Left renal pelvis (tissue), 4 donors: ENCODE measurements at regions not wholly inside any gene's neighbourhood (a gene's known extent, or its start where the extent isn't known, plus 50 kb on each side); places are given as distances from the start of the nearest gene placed in this dataset.

ENCODE experiments used
- DNase-seq, 4 donors: peaks; one replicate each; pipeline ENCODE4 v3.0.0-alpha.2; 2013; ENCODE audit warnings: low read depth in 4 of 4, low spot score in 3 of 4

DNA sequence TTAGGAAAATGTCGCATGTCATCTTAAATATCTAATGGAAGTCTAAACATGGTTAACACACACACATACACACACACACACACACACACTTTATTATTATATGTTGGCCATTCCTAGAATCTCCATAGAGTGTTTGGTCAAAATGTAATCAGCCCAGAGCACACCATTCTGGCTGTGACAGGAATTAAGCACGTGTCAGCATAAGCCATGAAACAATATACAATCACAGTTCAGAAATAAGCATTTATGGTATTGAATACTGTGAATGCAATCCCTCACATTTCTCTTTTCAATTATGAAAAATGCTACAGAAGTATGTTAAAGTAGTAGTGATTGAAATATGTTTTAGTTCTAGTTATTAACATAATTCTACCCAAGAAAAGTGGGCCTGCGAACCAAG is 611.6 kb downstream of the PRELID2 start:
- no peak for DNase-seq

DNA sequence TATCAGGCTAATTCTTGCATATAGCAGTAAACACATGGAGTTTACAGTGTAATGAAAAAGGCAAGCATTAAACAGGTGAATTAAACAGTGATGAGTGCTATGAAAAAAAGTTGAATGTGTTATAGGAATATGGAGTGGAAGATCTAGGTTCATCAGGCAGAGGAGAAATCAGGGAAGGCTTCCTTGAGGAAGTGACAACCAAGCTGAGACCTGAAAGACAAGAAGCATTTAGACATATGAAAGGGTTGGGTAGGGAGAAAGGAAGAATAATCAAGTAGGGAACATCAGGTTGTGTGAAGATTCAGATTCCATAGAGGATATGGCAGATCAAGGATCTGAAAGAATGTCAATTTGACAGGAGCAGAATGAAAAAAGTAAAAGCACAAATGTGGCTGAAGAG is 612.5 kb downstream of the PRELID2 start:
- DNase-seq: no peak

DNA sequence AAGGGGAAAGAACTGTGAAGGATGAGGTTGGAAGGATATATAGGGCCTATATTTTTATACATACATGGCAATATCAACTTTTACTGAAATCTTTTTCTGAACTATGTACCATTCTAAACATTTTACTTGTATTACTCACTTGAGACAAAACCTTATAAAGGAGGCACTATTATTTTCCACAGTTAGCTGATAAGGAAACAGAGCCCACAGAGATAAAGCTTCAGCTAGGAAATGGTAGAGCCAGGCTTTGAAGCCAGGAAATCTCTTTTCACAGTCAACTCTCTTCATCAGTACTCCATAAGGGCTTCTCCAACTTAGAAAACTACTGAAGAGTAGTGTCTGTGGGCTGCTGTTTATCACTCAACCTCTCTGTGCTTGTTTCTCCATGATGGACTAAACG is 613.7 kb downstream of the PRELID2 start:
- DNase-seq: no peak

DNA sequence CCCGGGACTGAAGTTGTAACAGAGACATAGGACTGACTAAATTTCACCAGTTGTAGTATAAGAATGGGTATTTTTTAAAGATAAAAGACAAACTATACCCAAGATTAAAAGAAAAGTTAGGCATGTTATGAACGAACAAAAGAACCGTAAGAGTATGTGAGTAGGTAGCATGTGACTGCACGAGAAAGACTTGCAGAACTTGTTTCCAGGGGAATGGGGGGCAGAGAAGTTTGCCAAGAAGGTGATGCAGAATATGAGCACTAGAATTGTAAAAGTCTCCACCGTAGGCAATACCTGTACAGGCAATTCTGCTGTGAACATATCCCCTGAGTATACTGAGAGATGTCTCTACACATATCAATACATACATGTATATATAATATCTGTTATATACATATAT is 614.7 kb downstream of the PRELID2 start:
- peak in 1 of 4 donors; percentile 25 for DNase-seq

DNA sequence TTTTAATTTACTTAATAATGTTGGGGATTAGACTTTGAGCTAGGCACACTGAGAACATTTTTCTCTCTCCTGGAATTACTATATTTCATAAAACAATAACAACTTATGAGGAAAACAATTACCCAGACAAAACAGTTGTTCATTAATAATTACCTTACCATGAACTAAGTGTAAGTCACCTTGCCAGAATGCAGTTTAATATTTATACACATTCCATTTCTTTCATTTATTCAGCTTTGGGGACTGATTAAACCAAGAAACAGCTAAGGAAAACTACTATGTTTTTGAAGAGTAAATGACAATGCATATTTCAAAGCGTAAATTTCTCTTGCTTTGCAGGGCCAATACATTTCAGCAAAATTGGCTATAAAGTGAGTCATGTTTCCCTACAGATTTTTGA is 616.2 kb downstream of the PRELID2 start:
- no peak for DNase-seq

DNA sequence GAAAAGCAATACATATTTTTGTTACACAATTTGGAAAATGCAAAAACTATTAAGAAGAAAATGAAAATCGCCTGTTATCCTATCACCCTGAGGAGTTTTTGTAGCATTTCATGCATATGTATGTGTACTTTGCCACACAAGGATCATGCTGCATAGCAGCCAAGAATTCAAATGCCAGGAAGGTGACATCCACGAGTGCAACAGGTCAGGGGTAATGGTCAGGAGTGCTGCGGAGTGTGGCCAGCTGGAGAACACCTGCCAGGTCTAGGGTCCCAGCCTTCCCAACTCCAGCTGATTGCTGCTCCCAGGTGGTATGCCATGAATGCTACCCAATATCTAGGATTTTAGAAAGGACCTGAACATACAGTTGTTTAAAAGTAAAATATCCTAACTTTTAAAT is 617.1 kb downstream of the PRELID2 start:
- DNase-seq: no peak

DNA sequence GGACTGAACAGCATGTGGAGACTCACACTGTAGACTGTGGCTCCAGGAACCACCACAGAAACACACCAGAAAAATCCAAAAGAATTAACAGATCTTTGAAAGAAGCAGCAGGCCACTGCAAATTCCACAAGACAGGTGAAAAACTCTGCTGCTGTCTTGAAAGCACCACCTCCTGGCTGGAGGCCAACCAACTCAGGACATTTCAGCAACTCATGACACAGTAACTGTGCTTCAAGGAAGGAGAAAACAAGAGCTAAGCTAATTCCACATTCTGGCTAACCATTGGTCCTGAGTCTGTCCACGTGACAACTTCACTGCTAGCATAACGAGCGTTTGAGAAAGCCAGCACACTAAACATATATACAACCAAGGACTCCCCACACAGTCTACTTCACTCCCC is 625.1 kb downstream of the PRELID2 start:
- no peak for DNase-seq

DNA sequence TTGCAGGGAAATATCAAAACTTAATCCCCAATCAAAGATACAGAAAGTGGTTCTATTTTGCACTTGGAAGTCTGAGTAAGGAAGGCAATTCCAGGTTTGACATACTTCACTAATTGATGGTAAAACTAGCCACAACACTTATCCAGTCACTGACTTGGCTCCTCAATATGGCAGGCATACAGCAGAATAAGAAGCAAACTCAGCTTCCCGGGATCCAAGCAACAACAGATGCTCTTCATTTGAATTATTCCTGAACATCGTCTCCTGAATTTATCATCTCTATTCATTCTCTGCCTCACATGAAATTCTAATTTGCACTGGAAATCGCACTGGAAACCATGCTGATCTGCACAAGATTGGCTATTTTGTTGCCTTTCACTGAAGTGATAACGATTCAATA is 629.6 kb downstream of the PRELID2 start:
- DNase-seq: no peak

DNA sequence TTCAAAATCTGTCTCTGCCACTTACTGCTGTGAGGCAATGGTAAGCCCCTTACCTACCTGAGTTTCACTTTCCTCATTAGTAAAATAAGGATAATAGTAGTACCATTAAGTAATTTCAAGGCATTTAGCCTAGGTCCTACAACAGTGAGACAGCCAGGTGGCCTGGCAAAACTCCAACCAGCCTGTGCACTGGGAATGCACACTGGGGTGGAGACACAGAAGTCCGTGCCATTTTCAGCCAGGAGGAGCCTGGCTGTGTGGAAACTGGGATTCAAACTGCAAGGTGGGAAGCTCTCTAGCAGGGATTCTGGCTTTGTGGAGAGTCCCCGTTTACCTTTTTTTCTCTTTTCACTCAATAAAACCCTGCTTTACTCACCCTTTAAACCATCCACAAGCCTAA is 630.4 kb downstream of the PRELID2 start:
- DNase-seq: no peak

DNA sequence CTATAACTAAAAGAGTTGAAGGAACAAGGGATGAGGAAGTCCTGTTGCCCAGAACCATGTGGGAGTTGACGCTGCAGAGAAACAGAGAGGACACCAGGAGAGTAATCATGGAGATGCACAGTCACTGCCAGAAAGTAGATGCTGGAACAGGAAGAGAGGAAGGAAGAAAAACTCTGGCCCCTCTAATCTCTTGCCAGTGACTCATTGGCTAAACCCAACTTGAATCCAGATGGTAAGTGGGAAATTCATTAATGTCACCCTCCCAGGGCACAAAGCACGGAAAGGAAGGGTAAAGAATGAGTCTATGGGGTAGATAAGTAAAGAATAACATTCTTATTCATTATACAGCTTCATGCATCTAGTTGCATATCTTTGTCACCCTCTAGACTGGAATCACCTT is 631.9 kb downstream of the PRELID2 start:
- DNase-seq: no peak

DNA sequence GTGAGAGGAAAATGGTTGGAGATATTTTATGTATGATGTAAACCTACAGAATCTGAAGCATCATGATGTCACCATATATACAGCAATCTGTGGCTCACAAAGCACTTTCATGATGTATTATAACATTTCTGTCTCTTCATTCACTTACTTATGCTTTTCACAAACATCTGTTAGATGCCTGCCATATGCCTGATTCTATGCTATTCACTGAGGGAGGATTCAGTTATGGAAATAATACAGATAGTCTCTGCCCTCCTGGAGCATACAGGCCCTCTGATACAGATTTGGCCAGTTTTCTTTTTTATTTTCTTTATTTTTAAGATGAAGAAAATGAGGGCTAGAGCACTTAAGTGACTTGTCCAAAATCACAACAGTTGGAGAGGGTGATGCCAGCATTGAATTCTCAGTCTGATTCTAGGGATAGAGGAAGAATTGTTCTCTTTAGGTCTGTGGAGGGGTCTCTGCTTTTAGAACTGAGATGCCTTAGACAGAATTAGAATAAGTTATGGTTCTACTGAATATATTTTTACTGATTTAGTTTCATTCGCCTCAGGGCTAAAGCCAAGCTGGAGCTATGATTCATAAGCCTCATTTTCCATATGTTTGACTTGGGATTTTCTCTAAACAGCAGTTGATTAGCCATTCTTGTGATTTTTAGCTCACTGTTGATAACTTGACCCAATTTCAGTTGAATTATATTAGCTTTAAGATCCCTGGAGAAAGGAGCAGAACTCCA is 636.4 kb downstream of the PRELID2 start:
- DNase-seq: no peak

DNA sequence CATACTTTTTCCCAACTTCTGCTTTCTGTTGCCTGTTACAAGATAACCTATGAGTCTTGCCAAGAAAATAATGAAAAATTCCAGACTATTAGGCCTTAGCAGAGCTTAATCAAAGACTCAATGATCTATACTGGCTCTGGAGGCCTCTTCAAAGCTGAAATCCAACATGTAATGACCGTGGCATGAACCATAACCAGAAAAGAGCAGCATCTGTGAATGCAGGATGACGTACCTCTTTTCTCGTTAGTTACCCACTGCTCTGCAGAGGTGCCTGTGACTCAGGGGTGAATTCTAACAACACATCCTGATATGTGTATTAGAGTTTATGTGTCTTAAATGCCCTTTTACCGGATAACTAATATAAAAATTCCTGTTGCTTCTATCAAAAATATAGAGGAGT is 645.4 kb downstream of the PRELID2 start:
- DNase-seq: no peak

DNA sequence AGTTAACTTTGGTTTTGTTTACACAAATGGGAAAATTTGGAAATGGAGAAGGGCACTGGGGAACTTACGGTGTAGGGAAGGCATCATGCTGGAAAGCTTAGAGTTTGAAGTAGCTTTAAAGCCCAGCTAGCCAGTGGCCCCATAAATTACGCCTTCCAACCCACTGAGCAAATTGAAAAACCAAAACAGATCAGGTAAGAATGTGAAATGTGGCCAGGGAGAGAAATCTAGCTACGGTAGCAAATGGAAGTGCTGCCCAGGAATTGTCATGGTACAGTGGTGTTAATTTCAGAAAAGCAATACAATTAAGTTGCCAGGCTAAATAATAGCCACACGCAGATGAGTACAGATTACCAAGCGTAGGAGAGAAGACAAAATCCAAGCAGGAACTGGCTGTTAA is 654.8 kb downstream of the PRELID2 start:
- DNase-seq: peak in 1 of 4 donors; percentile 25

DNA sequence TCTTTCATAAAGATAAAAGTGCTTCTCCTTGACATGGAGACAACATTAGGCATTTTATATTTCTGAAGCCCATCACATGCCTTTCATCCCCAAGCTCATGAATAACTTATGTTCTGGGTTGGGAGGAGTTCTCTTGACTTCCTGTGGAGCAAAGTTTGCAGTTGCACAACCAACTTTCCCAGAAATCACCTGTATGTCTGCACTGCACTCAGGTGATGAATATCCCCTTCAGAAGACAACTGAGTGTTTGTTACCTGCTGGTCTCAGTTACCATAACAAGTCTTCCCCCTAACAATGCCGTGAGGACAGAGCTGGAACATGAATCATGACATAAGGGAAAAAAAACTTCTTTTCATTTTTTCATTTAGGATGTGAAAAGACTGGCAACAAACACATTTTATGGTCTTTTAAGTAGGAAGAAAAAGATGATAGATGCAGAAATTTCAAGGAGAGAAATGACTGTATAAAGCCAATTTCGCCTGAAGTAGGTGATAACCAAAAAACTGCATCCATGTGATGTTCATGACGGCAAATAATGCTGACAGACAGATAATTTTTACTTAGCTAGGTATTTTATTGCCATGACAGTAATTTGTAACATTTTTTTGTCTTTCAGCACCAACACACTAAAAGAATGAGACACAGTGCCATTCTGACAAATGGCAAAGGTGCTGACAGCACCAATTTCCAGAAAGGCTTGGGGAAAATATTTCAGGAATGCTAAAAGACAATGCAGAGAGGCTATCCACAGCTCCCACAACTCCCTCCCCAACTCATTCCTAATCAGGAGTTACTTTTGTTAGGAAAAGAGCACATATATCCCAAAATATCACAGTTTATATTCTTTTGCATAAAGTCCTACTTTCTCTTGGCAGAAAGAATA is 656.3 kb downstream of the PRELID2 start:
- DNase-seq: no peak

DNA sequence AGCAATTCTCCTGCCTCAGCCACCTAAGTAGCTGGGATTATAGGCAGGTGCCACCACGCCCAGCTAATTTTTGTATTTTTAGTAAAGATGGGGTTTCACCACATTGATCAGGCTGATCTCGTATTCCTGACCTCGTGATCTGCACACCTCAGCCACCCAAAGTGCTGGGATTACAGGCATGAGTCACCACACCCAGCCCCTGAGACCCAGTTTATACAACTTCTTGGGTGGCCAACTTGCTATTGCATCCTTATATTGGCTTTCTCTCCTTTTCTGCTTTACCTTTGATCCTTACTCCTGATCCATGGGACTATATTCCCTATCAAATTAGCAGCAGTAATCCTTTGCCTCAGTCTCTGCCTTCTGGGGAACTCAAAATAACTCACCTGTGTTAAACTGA is 659.1 kb downstream of the PRELID2 start:
- DNase-seq: no peak

DNA sequence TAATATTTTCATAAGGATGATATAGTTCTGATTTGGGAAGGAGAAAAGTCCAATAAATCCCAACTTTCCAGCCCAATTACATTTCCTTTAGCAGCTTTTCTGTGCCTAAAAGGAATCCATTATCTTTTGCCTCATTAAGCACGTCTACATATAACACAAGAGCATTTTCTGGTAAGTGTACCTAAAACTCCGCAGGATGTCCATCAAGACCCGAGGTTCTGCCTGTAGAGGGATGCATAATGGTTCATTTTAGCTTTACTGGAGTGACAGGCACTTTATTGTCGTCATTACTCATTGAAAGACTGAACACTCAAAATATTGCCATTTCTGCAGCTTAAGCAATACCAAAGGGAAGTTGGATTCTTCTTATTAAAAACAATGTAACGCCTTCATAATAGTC is 669.0 kb downstream of the PRELID2 start:
- no peak for DNase-seq

DNA sequence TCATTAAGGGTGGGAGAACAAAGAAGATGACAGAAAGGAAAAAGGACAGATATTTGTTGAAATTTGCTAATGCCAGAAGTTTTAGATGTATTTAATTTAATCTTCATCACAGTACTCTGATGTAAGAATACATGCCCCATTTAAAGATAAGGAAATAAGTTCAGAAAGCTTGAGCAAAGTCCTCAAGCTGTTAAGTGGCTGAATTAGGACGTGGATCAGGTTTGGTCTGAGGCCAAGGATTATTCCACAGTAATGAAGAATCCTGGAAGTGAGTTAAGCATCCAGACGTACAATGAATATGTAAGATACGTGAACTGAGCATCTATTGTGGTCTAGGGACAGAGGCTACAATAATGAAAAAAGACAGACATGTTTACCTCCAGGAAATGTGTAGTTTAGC is 671.3 kb downstream of the PRELID2 start:
- no peak for DNase-seq

DNA sequence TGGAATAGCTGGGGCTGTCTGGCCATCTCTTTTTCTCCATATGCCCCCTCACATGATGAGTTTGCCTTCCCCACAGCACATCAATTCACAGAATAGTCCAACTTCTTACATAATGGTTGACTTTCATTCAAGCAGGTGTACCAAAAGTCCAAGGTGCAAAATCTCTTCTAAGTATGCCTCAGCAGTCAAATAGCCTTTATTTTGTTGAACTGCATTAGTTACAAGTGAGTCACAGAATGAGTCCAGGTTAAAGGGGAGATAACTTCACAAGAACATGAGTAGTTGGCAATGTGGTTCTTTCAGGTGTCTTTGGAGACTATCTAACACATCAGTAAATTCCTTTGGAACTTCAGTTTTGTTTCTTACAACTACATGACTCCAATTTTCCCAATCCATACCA is 672.5 kb downstream of the PRELID2 start:
- no peak for DNase-seq

DNA sequence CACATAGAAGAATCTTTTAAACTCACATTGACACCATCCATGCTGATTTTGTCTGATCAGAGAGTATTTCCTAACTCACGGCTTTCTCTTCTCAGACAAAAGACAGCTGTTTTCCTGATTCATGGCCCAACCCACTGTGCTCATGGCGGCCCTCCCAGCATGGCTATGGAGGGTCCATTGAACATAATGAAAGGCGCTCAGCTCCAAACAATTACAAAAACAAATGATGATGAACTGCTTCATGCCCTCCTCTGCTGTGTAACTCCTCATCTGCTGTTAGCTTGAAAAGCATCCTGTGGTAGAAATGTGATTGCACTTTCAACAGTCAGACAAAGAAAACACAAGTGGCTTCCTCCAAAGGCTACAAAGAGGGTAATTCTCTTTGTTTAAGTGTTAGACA is 673.8 kb downstream of the PRELID2 start:
- no peak for DNase-seq

DNA sequence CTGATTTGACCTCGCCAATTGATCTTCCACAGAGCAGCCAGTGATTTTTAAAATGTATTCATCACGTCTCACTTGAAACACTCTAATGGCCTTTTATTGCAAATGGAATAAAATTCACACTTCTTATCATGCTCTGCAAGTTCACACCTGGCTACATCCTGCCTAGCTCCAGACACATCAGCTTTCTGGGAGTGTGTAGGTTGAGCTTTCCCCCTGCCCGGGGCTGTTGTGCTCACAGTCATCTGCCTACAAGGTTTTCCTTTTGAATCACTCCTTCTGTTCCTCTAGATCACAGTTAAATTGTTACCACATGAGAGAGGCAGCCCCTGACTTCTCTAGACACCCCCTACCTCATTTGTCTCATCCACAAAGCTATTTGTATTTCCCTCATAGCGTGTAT is 674.5 kb downstream of the PRELID2 start:
- no peak for DNase-seq

DNA sequence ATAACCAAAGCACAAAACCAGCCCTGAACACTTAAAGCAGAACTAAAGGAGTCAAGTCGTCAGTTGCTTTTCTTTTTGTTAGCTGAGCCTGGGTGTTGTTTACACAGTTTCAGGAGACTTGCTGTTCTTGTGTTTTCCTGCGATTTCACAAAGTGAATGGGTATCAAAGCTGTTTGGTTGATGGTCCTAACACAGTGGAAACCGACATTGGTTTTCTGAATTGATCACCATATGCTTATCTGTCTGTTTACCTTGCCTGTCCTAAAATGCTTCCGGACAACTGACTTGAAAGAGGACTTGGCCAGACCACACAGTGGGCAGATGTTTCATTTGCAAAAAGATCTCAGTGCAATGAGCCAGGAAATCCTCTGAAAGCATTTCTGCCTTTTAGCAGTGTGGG is 676.4 kb downstream of the PRELID2 start:
- no peak for DNase-seq

DNA sequence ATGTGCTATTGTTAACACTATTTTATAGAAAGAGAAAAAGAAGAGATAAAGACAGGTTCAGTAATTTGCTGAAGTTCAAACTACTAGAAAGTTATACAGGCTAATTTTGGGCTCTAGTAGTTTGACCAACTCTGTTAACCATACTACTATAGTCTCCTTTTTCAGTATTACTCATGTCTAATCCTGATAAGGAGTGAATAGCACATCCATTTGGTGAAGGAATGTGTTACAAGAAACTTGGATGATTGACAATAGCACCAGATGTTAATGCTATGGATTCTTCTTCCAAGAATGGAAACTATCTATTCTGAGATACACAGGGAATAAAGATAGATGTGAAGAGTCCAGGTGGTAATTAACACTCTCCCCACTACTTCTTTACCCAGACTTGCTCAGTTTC is 677.3 kb downstream of the PRELID2 start:
- no peak for DNase-seq
